Smooth muscle cell (in vitro differentiated cells): ENCODE measurements at regions not wholly inside any gene's neighbourhood (a gene's known extent, or its start where the extent isn't known, plus 50 kb on each side); places are given as distances from the start of the nearest gene placed in this dataset.

Experiments
- DNase-seq: peaks from one replicate; lab custom pipeline; 2025; ENCODE audit not compliant: unreplicated experiment; lab: John Stamatoyannopoulos, UW
- H2AFZ ChIP-seq: fragments of 200-600 bp; sonication (generic); 2 replicates; pipeline ENCODE4 v1.6.0; 2016; ENCODE audit warnings: antibody characterized with exemption, low read depth, mild to moderate bottlenecking
- H3F3A ChIP-seq: fragments of 200-600 bp; sonication (generic); 2 replicates; pipeline ENCODE4 v1.6.0; 2017; ENCODE audit warnings: antibody characterized with exemption, low read depth
- H3K27ac ChIP-seq: fragments of 200-600 bp; sonication (generic); 2 replicates; pipeline ENCODE4 v1.5.1; 2016; ENCODE audit warnings: low read depth, mild to moderate bottlenecking
- H3K27me3 ChIP-seq: fragments of 200-600 bp; sonication (generic); 2 replicates; pipeline ENCODE4 v1.6.1; 2016; ENCODE audit warnings: low read depth, mild to moderate bottlenecking
- H3K36me3 ChIP-seq: fragments of 200-600 bp; sonication (generic); 2 replicates; pipeline ENCODE4 v1.5.1; 2016; ENCODE audit warnings: low read depth
- H3K4me1 ChIP-seq: fragments of 200-600 bp; sonication (generic); 2 replicates; pipeline ENCODE4 v1.5.1; 2016; ENCODE audit warnings: low read depth
- H3K4me2 ChIP-seq: fragments of 200-600 bp; sonication (generic); 2 replicates; pipeline ENCODE4 v1.6.0; 2016; ENCODE audit warnings: mild to moderate bottlenecking
- H3K4me3 ChIP-seq: fragments of 200-600 bp; sonication (generic); 2 replicates; pipeline ENCODE4 v1.5.1; 2016; ENCODE audit warnings: mild to moderate bottlenecking
- H3K79me2 ChIP-seq: fragments of 200-600 bp; sonication (generic); 2 replicates; pipeline ENCODE4 v1.6.0; 2016; ENCODE audit warnings: low read depth, mild to moderate bottlenecking
- H3K9ac ChIP-seq: fragments of 200-600 bp; sonication (generic); 2 replicates; pipeline ENCODE4 v1.6.0; 2016; ENCODE audit warnings: low read depth
- H3K9me3 ChIP-seq: fragments of 200-600 bp; sonication (generic); replicated peaks from 2 replicates; pipeline ENCODE4 v1.5.1; 2016; ENCODE audit warnings: low read depth
- H4K20me1 ChIP-seq: fragments of 200-600 bp; sonication (generic); 2 replicates; pipeline ENCODE4 v1.6.0; 2016; ENCODE audit warnings: low read depth
- CTCF ChIP-seq: fragments of 200-600 bp; sonication (generic); IDR thresholded peaks from 2 replicates; pipeline ENCODE4 v1.5.1; 2017; ENCODE audit warnings: borderline replicate concordance, mild to moderate bottlenecking, antibody characterized with exemption; ENCODE audit not compliant: insufficient read depth, poor library complexity, severe bottlenecking
- WGBS: methylation state at CpG from one replicate; pipeline ENCODE4 v1.1.7; 2016; ENCODE audit warnings: low lambda C conversion rate; 5-methylcytosine and 5-hydroxymethylcytosine counted together

GRCh38 chr13:44837250-44837649 is 152.0 kb downstream of the NUFIP1 start:
- no peaks in the 10 kb centered on the region for H3K4me1 ChIP-seq
- H3K4me2 ChIP-seq = peak overlapping the region; percentile 18
- H2AFZ ChIP-seq = peak overlapping the region; percentile 64
- H3F3A ChIP-seq = no peaks in the 10 kb centered on the region
- no peaks in the 10 kb centered on the region for H3K36me3 ChIP-seq
- no peaks in the 10 kb centered on the region for H3K79me2 ChIP-seq
- H3K27me3 ChIP-seq = no peaks in the 10 kb centered on the region
- H3K27ac ChIP-seq = peak overlapping the region; percentile 73
- H3K9me3 ChIP-seq = no peaks in the 10 kb centered on the region
- H4K20me1 ChIP-seq = no peaks in the 10 kb centered on the region
- no peak for TF ChIP-seq CTCF
- H3K4me3 ChIP-seq = no peak overlapping the region
- H3K9ac ChIP-seq = no peak overlapping the region
- 44% methylated on average over 1 of the region's 1 CpG for WGBS
- no peak for DNase-seq

GRCh38 chr13:44834404-44834803 is 154.9 kb downstream of the NUFIP1 start:
- Histone ChIP-seq H4K20me1 (no peaks in the 10 kb centered on the region), H3K4me2 (no peak overlapping the region), H3K79me2 (no peaks in the 10 kb centered on the region), H3K36me3 (no peaks in the 10 kb centered on the region), H3K27ac (no peak overlapping the region), H3K4me3 (no peak overlapping the region), H2AFZ (peak overlapping the region; percentile 23), H3F3A (no peaks in the 10 kb centered on the region), H3K4me1 (no peaks in the 10 kb centered on the region), H3K9ac (no peak overlapping the region), H3K9me3 (no peaks in the 10 kb centered on the region), H3K27me3 (no peaks in the 10 kb centered on the region)
- no peak for DNase-seq
- no peak for TF ChIP-seq CTCF
- 52% methylated on average over 4 of the region's 4 CpGs for WGBS

- Histone ChIP-seq H3K4me1 (no peaks in the 10 kb centered on the region), H3K27me3 (no peaks in the 10 kb centered on the region), H3K9me3 (no peaks in the 10 kb centered on the region), H3K4me2 (no peak overlapping the region), H3K4me3 (no peak overlapping the region), H3K79me2 (no peaks in the 10 kb centered on the region), H3K9ac (no peak overlapping the region), H2AFZ (no peak overlapping the region), H3K36me3 (no peaks in the 10 kb centered on the region), H3K27ac (no peak overlapping the region), H4K20me1 (no peaks in the 10 kb centered on the region), H3F3A (no peaks in the 10 kb centered on the region)
- over 99% methylated on average over 7 of the region's 7 CpGs for WGBS
- no peak for TF ChIP-seq CTCF
- no peak for DNase-seq
These were observed 155.6 kb downstream of the NUFIP1 start for GRCh38 chr13:44833626-44834025.

- no peak for TF ChIP-seq CTCF
- H4K20me1 ChIP-seq = no peaks in the 10 kb centered on the region
- H3K9ac ChIP-seq = no peak overlapping the region
- no peak overlapping the region for H2AFZ ChIP-seq
- DNase-seq = no peak
- no peak overlapping the region for H3K4me2 ChIP-seq
- no peaks in the 10 kb centered on the region for H3F3A ChIP-seq
- no peaks in the 10 kb centered on the region for H3K79me2 ChIP-seq
- no peaks in the 10 kb centered on the region for H3K9me3 ChIP-seq
- WGBS = 94% methylated on average over 4 of the region's 4 CpGs
- H3K36me3 ChIP-seq = no peaks in the 10 kb centered on the region
- no peak overlapping the region for H3K27ac ChIP-seq
- no peaks in the 10 kb centered on the region for H3K4me1 ChIP-seq
- no peak overlapping the region for H3K4me3 ChIP-seq
- H3K27me3 ChIP-seq = no peaks in the 10 kb centered on the region
These were observed 156.1 kb downstream of the NUFIP1 start for GRCh38 chr13:44833139-44833538.
